22Rv1 (cell line): ENCODE measurements at regions not wholly inside any gene's neighbourhood (a gene's known extent, or its start where the extent isn't known, plus 50 kb on each side); places are given as distances from the start of the nearest gene placed in this dataset.
"Not testable (repeated sequence)": the region's sequence is repeated elsewhere in the genome, so short reads cannot be mapped to it uniquely, and the experiment has no call there.

Experiments used
- H3K27ac ChIP-seq: fragments of 450-650 bp; 2 replicates; pipeline ENCODE4 v1.5.1; 2017
- ZFX ChIP-seq: fragments of 450-650 bp; IDR thresholded peaks from 2 replicates; pipeline ENCODE4 v1.6.1; 2017; ENCODE audit warnings: antibody characterized with exemption, borderline replicate concordance
- TF ChIP-seq, protein P1 (sequence below): fragments of 450-650 bp; IDR thresholded peaks from 2 replicates; pipeline ENCODE4 v1.5.1; 2017; ENCODE audit warnings: mild to moderate bottlenecking

- TF ChIP-seq ZFX: no peak
- TF ChIP-seq, protein P1, sequence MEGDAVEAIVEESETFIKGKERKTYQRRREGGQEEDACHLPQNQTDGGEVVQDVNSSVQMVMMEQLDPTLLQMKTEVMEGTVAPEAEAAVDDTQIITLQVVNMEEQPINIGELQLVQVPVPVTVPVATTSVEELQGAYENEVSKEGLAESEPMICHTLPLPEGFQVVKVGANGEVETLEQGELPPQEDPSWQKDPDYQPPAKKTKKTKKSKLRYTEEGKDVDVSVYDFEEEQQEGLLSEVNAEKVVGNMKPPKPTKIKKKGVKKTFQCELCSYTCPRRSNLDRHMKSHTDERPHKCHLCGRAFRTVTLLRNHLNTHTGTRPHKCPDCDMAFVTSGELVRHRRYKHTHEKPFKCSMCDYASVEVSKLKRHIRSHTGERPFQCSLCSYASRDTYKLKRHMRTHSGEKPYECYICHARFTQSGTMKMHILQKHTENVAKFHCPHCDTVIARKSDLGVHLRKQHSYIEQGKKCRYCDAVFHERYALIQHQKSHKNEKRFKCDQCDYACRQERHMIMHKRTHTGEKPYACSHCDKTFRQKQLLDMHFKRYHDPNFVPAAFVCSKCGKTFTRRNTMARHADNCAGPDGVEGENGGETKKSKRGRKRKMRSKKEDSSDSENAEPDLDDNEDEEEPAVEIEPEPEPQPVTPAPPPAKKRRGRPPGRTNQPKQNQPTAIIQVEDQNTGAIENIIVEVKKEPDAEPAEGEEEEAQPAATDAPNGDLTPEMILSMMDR: no peak
- H3K27ac ChIP-seq: no peak overlapping the region
These were observed 58.7 kb upstream of the RGS1 start for GRCh38 chr1:192516776-192517297.

GRCh38 chr1:192517716-192518355 is 57.7 kb upstream of the RGS1 start:
- not testable (repeated sequence) for H3K27ac ChIP-seq

GRCh38 chr1:192518700-192519099 is 56.9 kb upstream of the RGS1 start:
- TF ChIP-seq, protein P1: no peak
- TF ChIP-seq ZFX: no peak
- H3K27ac ChIP-seq: no peak overlapping the region

GRCh38 chr1:192521734-192522133 is 53.8 kb upstream of the RGS1 start:
- no peak overlapping the region for H3K27ac ChIP-seq
- TF ChIP-seq, protein P1: no peak
- TF ChIP-seq ZFX: no peak

DNA sequence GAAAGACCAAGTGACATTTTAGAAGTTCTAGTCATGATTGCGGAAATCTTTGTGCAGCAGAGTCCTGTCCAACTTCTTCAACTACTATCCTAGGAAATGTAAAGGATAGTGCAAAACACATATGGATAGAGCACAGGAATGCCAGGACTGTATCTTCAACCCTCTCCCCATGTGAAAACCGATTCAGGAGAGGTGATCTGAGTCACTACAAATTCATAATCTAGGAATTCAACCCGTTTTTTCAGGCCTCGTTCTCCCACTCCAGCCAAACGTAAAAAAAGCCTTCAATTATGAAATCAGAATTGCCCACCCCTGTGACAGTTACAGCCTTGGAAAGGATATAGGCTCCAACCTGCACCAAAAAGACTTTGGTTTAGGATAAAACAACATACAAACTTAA is 52.9 kb upstream of the RGS1 start:
- TF ChIP-seq ZFX: no peak
- TF ChIP-seq, protein P1: no peak
- H3K27ac ChIP-seq: no peak overlapping the region

DNA sequence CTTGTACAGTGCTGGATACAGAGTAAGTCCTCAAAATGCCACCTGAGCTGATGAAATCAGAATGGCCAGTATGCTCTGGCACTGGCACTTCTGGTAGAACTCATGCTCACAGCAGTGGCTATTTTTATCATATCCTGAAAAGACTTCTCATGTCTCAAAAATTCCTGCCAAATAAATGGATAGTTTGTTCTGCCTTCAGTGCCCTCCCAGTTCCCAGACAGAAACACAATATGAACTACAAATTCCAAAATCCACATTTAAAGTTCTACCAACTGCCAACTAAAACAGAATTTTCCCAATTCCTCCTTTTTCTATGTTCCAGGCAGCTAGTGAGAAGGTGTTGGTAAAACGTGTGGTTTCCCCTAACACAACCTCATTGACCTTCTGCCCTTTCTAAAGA is 51.4 kb upstream of the RGS1 start:
- TF ChIP-seq, protein P1: no peak
- no peak for TF ChIP-seq ZFX
- H3K27ac ChIP-seq: no peak overlapping the region
